Loucy (cell line): ENCODE measurements at regions not wholly inside any gene's neighbourhood (a gene's known extent, or its start where the extent isn't known, plus 50 kb on each side); places are given as distances from the start of the nearest gene placed in this dataset.

ENCODE experiments used
- CTCF ChIP-seq: fragments of 200-600 bp; sonication (generic); conservative IDR thresholded peaks from 2 replicates; pipeline ENCODE4 v1.5.1; 2014; ENCODE audit warnings: mild to moderate bottlenecking, antibody characterized with exemption, low read length
- EZH2phosphoT487 ChIP-seq: fragments of 200-600 bp; IDR thresholded peaks from 2 replicates; pipeline ENCODE4 v1.6.1; 2018; ENCODE audit warnings: antibody characterized with exemption, mild to moderate bottlenecking, moderate library complexity, borderline replicate concordance

DNA sequence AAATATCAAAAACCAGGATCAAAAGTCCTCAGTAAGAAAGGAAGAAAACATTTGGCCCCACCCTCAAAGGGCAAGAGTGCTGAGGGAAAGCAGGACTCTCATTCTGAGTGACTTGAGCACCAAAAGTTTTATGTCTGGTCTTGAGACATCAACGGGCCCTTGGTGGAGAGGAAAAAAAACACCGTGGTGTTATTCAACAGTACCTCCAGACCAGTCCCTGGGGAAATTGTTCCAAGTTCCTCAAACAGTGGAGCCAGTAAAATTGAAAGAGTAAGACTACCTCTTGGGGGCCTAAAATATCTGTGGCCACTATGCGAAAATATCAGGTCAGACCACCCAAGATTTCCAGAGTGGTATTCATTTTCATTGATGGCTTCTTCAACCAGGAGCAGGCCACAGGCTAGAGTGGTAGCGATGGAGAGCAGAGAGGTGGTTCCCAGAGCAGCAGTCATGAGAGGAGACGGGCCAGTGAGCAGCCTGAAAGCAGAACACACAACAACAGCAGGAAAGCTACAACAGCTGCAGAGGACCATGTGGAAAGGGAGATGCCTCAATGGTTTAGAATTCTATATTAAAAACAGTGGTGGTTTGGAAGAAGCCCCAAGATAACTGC, 63.7 kb upstream of the RPL34 start:
- TF ChIP-seq CTCF = no peak
- TF ChIP-seq EZH2phosphoT487 = no peak
